NCI-H2227 (cell line): ENCODE measurements at regions not wholly inside any gene's neighbourhood (a gene's known extent, or its start where the extent isn't known, plus 50 kb on each side); places are given as distances from the start of the nearest gene placed in this dataset.

Experiments
- DNase-seq: peaks from one replicate; lab custom pipeline; 2025; ENCODE audit not compliant: unreplicated experiment; lab: John Stamatoyannopoulos, UW

DNA sequence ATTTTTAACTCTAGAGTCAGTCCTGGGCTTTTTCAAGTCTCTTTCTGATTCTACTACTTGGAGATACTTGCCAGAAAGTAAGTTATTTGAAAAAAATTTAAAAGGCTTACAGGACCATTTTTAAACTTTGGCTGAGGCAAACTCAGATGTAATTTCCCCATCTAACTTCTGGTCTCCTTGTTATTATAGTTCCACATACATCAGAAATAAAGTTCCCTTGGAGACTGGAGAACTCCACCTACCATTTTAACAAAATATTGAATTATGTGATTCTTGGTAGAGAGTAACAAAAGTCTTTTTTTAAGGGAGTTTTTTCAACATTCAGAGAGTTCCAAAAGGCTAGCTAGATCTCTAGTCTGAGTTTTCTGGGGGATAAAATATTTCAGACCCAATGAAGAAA lies 56.3 kb upstream of the SNX2 start:
- DNase-seq = no peak

DNA sequence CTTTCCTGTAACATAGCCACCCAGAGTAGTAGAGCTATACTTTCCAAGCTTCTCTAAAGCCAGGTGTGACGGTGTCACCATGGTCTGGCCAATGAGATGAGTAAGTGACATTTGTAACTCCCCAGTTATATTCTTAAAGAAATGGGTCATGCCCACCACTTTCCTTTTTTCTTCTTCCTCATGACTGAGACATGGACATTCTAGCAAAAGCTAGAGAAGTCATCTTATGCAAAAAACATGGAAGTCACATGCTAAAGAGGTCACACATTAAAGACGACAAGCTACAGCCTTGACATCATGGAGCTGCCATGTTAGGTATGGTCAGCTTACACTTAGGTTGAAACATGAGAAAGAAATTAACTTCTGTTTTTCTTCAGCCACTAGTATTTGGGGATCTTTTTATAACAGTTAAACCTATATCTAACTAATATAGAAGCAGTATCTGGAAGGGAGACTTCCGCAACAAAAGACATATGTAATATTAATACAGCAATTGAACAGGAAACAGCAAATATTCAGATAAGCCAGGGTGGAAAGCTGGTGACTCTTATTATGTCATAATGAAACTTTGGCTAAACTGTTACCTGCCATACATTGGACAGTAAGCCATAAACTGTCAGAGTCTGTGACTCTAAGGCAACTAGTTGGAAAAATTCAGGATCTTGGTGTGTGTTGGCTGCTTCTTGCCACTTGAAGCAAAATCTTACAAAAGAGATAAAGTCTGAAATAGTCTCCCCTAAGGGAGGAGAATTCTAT lies 54.7 kb upstream of the SNX2 start:
- DNase-seq = no peak

DNA sequence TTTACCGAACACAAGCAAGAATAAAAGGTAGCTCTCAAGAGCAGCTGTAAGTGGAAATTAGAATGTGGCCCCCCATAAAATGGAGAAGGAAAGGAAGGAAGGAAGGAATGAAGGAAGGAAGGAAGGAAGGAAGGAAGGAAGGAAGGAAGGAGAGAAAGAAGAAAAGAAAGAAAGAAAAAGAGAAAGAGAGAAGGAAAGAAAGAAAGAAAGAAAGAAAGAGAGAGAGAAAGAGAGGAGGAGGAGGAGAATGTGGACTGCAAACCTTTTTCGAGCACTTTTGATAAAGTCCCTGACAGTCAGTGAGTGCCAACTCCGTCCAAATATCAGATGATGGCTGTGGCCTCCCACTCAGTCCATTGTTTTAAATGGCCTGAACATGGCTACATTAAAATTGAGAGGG lies 53.8 kb upstream of the SNX2 start:
- no peak for DNase-seq

DNA sequence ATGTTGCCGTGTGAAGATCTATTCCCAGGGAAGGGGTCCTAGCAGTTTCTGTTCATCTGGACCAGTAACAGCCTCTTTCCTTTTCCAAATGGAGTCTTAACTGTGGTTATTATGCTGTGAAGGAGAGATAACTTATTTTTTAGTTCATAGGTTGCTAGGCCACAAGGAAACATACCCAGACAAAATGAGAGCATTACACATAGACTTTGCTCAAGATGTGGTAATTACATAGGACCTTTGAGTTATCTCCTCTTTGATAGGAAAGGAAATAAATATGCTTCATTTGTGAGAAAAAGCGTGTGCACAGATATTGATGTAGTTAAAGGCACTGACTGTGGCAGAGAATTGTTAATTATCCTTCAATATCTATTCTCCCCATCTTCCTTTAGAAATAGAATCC lies 52.5 kb upstream of the SNX2 start:
- no peak for DNase-seq

DNA sequence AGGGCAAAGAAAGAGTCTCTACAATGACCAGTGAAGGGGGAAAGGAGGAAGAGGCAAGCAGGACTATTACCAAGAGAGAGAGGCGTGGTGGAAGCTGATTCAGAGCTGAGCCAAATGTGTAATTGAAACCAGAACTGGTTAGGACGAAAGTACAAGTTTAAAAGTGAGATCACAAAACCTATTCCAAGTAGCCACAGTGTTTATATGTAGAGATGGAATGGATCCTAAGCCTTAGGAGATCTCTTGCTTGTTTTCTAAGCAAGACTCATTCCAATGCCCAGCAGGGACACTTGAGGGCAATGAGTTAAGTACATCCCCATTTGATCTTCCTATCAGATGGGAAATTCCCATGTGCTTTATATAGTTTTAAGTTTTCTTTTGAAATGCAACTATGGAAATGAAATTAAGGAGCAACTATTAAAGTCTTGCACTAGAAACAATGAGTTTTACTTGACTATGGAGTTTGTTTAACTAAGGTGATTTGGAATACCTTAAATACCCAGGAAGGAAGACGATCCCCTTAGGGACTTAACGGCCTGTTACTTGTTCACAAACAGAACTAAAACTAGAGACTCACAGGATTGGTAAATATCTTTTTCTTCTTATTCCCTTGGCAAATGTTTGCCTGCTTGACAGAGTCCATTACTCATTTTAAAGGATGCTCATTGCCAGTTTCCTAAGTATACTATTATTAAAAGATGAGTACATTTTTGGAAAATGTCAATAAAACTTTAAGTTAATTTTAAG lies 51.1 kb upstream of the SNX2 start:
- DNase-seq = no peak
